Kidney tubule cell (primary cell): ENCODE measurements at regions not wholly inside any gene's neighbourhood (a gene's known extent, or its start where the extent isn't known, plus 50 kb on each side); places are given as distances from the start of the nearest gene placed in this dataset.

Experiments used
- DNase-seq: peaks from one replicate; pipeline ENCODE4 v3.0.0-alpha.2; 2018; ENCODE audit warnings: low spot score

GRCh38 chr11:43575913-43576310 is 104.6 kb upstream of the HSD17B12 start:
- DNase-seq, result no peak

GRCh38 chr11:43576320-43576802 is 104.2 kb upstream of the HSD17B12 start:
- DNase-seq, result no peak

- DNase-seq, result no peak
Measured at GRCh38 chr11:43576803-43577521, 103.6 kb upstream of the HSD17B12 start.

GRCh38 chr11:43577566-43578264 is 102.8 kb upstream of the HSD17B12 start:
- no peak for DNase-seq

- DNase-seq, result peak; percentile 51
Measured at GRCh38 chr11:43578346-43579170, 102.0 kb upstream of the HSD17B12 start.

- DNase-seq, result peak; percentile 52
Measured at GRCh38 chr11:43579171-43579918, 101.2 kb upstream of the HSD17B12 start.

GRCh38 chr11:43579919-43580276 is 100.6 kb upstream of the HSD17B12 start:
- DNase-seq, result no peak

DNA sequence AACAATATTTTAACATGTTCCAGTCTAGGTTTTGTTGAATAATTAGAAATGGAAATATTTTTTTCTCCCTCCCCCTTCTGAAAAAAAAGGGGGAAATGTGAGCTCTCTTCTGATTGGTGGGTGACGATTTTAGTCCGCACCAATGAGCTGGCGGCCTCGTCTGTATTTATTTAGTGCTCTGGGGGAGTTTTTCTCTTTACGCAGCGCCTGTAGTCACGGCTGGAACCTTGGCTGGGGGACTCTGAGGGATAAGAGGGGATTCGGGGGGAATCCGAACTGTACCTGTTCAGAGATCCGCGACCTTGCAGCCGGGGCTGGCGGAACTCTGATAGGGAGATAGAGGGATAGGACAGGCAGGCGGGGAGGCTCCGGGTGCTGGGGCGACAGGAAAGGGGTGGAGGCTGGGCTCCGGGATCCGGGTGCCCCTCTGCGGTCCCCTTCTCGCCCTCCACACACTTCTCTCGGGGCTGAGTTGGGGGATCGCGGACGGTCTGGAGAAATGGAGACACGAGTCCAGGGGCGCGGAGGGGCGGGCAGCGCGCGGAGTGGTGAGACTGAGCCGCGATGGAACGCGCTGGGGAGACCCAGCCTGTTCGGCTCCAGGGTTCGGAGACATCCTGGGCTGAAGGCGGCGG is 99.7 kb upstream of the HSD17B12 start:
- DNase-seq, result no peak

GRCh38 chr11:43581370-43582023 is 99.0 kb upstream of the HSD17B12 start:
- no peak for DNase-seq

DNA sequence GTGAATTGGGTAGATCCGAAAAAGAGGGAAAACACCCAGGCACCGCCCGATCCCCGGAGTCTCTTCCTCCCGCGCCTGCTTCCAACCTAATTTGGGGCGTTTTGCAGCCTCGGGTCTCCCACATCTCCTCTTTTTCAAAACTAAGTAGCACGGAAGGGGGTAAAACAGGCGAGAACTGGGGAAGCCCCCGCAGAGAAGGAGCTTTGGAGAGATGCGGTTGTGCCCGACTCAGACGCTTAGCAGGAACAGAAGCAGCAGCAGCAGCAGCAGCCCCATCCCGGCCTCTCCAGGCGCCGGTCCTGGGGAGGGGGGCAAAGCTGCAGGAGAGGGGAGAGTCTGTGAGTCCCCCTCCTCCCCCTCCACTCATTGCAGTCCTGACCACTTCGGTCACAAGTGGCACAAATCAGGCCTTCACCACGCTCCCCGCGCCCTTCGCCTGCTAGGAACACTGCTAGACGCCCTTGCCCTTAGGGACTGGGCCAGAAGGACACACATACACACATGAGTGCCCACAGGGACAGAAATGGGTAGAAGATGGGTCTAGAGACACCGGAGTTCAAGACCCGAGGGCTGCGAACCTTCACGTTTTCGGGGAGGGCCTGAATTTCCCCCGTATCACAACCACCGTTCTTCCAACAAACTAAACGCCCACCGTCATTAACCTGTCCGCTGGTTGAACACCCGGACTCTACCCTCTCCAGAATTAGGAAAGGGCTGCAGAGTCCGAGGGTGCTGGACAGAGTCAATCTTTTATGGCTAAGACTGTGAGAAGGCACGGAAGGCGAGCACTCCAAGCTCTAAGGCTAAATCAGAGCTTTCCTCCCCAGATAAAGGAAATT is 98.3 kb upstream of the HSD17B12 start:
- DNase-seq, result no peak

- no peak for DNase-seq
Measured at GRCh38 chr11:43582863-43583462, 97.6 kb upstream of the HSD17B12 start.

- DNase-seq, result no peak
Measured at GRCh38 chr11:43583548-43583947, 97.0 kb upstream of the HSD17B12 start.

DNA sequence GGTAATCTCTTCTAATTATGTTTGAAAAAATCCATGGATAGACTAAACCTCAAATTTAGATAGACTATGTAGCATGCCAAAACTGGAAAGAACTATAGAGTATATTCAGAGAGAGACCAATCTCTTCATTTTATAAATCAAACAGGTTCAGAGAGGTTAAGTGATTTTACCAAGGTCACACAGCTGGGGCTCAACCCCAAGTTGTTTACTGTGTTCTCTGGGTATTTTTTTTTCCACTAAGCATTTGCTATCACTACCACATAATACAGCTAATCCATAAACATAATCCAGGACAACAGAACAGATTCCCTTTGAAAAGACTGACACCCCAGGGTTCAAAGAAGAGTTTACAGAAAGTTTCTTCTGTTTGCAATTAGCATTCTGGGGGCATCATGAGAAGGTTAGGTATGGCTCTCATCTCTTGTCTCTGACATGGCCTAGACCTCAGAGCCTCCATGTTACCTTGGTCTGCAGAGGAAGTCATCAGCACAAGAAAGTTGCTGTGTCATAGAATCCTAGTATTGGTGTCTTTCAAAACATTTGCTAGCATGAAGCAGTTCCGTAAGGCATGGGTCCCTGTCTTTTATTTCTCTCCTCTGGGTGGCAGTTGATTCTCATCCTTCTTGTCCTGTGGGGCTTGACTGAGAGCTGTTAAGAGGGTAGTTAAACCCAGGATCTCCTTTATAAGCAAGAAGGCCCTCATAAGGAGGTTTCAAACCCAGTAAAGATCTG is 94.5 kb upstream of the HSD17B12 start:
- DNase-seq, result no peak

DNA sequence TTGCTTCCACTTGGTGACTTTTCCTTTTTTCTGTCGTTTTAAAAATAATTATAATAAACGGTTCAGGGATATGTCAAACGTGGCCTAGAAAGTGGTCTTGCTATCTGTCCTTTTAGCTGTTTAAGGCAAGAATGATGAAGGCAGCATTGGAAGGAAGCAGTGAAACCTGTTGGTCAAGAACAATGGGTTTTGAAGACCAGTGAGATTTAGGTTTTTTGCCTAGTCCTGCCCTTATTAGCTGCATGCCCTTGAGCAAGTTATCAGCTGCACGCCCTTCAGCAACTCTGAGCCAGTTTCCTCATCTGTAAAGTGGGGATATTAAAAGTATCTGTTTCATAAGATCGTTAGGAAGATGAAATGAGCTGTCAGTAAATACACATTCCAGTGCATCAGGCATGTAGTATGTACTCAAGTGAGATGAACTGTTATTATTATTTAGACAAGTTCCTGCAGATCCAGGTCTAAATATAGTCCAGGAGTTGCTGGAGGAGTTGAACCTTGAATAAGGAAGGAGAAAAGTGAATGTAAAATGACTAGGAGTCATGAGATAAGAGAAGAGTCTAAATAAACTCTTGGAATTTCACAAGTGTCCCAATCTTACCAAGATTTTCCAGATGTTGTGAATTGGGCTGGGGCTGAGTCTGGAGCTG is 90.8 kb upstream of the HSD17B12 start:
- DNase-seq, result no peak

- DNase-seq, result no peak
Measured at GRCh38 chr11:43601511-43601910, 79.0 kb upstream of the HSD17B12 start.

- no peak for DNase-seq
Measured at GRCh38 chr11:43602670-43603069, 77.9 kb upstream of the HSD17B12 start.

DNA sequence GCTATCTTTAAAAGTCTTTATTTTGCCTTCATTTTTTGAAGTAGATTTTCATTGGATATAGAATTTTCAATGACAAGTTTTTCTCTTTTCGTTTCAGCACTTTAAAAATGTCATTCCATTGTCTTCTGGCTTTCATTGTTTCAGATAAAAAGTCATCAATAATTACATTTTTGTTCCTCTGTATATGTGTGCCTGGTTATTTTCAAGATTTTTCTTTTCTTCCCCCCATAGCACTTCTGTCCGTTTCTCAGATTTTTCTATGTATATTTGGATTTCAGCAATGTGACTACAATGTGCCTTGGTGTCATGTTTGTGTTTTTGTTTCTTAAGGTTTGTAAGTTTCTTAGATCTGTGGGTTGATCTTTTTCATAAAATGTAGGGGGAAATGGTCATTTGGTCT is 66.3 kb upstream of the HSD17B12 start:
- DNase-seq, result no peak

DNA sequence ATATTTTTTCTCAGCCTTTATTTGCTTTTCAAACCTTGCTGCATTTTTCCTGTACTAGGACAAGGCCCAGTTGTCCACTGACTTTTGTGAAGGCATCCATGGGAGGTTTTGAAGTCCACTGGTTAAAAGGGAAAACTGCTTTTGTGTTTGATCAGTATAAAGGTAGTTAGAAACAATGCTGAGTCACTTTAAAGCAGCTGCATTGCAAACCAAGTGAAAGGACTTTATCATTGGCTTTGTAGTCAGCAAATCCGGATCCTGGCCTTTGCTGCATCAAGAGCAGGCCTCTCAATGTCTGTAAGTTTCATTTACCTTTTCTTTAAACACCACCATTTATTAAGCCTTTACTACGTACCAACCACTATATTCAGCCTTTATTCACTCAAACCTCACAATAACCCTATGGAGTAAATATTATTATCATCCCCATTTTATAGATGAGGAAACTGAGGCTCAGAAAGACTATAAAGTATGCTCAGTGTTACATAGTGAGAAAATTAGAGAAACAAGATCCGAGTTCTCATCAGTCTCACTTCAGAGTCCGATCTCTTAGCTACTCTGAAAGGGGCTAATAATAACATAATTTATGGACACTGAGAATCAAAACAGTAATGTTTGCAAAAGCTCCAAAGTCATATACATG is 60.6 kb upstream of the HSD17B12 start:
- no peak for DNase-seq
